K562 (cell line): ENCODE measurements at regions not wholly inside any gene's neighbourhood (a gene's known extent, or its start where the extent isn't known, plus 50 kb on each side); places are given as distances from the start of the nearest gene placed in this dataset.

Experiments used
- ATAC-seq: fragments of 200-7000 bp; cut with Tn5 transposase; 3 replicates; pipeline ENCODE4 v1.9.1; 2020; ENCODE audit warnings: moderate library complexity
- BruUV-seq: library from RNA; stranded (reverse); fragments of 400-500 nt; replicated peaks from 2 replicates; lab custom pipeline; 2021; lab: Mats Ljungman, UMichigan
- CTCF ChIA-PET: fragments of 300-600 bp; formaldehyde crosslinking; extraction: SDS; loops from one replicate; lab custom pipeline; 2021; ENCODE audit warnings: low intra/inter-chr PET ratio; lab: Yijun Ruan, JAX
- POLR2A ChIA-PET: fragments of 300-600, 350-650 bp; sonication (Branson Sonifier 250); formaldehyde crosslinking; extraction: SDS; loops from one replicate; lab custom pipeline; 2021; ENCODE audit warnings: antibody characterized with exemption, inconsistent platforms; lab: Yijun Ruan, JAX
- DNase-seq, 4 experiments: peaks; one replicate each; pipeline versions ENCODE4 v3.0.0 to v3.0.0-alpha.2; 2011 to 2018; ENCODE audit warnings: low spot score in 3 of 4, mixed read lengths in 3 of 4; ENCODE audit errors: extremely low read depth in 1 of 4
- FAIRE-seq: peaks from 2 replicates; lab custom pipeline; 2011; peaks lifted over from hg19 to GRCh38; lab: Jason Lieb, UNC
- H2AFZ ChIP-seq: 2 replicates; pipeline ENCODE4 v1.6.0; 2011; ENCODE audit warnings: low read depth, low read length, control low read depth, inconsistent platforms
- H3K27ac ChIP-seq: fragments of 200-600 bp; 3 replicates; pipeline ENCODE4 v1.8.0; 2011; ENCODE audit warnings: low read depth, mild to moderate bottlenecking, control low read depth, inconsistent platforms, low read length, moderate library complexity, mixed read lengths; ENCODE audit errors: extremely low read depth
- H3K27me3 ChIP-seq, 2 experiments: fragments of 300-600 bp in 1 of 2; 2 replicates in 1 of 2; 3 replicates in 1 of 2; pipeline versions ENCODE4 v1.6.0 to v1.8.0; 2011; ENCODE audit warnings: inconsistent platforms in 2 of 2, low read length in 2 of 2, mild to moderate bottlenecking in 1 of 2, mixed read lengths in 1 of 2, moderate library complexity in 1 of 2; ENCODE audit not compliant: control insufficient read depth in 2 of 2, insufficient read depth in 2 of 2
- H3K36me3 ChIP-seq: fragments of 300-600 bp; 3 replicates; pipeline ENCODE4 v1.8.0; 2011; ENCODE audit warnings: mild to moderate bottlenecking, low read length, inconsistent platforms; ENCODE audit not compliant: control insufficient read depth, insufficient read depth
- H3K4me1 ChIP-seq, 2 experiments: fragments of 200-600 bp in 1 of 2; replicated peaks in 1 of 2; 2 replicates in 1 of 2; 3 replicates in 1 of 2; pipeline versions ENCODE4 v1.5.1 to v1.8.0; 2011; ENCODE audit warnings: inconsistent platforms in 2 of 2, low read length in 2 of 2, mild to moderate bottlenecking in 1 of 2, mixed read lengths in 1 of 2, moderate library complexity in 1 of 2; ENCODE audit not compliant: control insufficient read depth in 2 of 2, insufficient read depth in 2 of 2
- H3K4me2 ChIP-seq: 2 replicates; pipeline ENCODE4 v1.6.1; 2011; ENCODE audit warnings: low read length, control low read depth, inconsistent platforms, mixed read lengths; ENCODE audit not compliant: insufficient read depth
- H3K4me3 ChIP-seq: fragments of 200-600 bp; sonication (generic), shearing (Covaris generic); 2 replicates; pipeline ENCODE4 v1.5.1; 2016; ENCODE audit warnings: control low read depth, inconsistent platforms
- H3K79me2 ChIP-seq: fragments of 200-600 bp; 3 replicates; pipeline ENCODE4 v1.8.0; 2011; ENCODE audit warnings: low read length, inconsistent platforms; ENCODE audit not compliant: control insufficient read depth, insufficient read depth
- H3K9ac ChIP-seq, 2 experiments: 2 replicates each; pipeline versions ENCODE4 v1.6.0 to v1.6.1; 2011; ENCODE audit warnings: low read depth in 2 of 2, low read length in 2 of 2, control low read depth in 1 of 2, inconsistent platforms in 1 of 2, mild to moderate bottlenecking in 1 of 2, mixed read lengths in 1 of 2; ENCODE audit not compliant: insufficient read depth in 1 of 2
- H3K9me1 ChIP-seq: one replicate; pipeline ENCODE4 v1.6.0; 2011; ENCODE audit warnings: inconsistent platforms, mild to moderate bottlenecking, low read length, moderate library complexity; ENCODE audit not compliant: control insufficient read depth, insufficient read depth
- H3K9me3 ChIP-seq: replicated peaks from 2 replicates; pipeline ENCODE4 v1.5.1; 2011; ENCODE audit warnings: low read depth, low read length, inconsistent platforms; ENCODE audit not compliant: control insufficient read depth, insufficient read depth
- H4K20me1 ChIP-seq: replicated peaks from 2 replicates; pipeline ENCODE4 v1.6.1; 2011; ENCODE audit warnings: low read length, inconsistent platforms, mixed read lengths; ENCODE audit not compliant: control insufficient read depth, insufficient read depth
- CBFA2T3 ChIP-seq: fragments of 450-650 bp; IDR thresholded peaks from 2 replicates; pipeline ENCODE4 v1.6.1; 2017
- ETV1 ChIP-seq: fragments of 450-650 bp; conservative IDR thresholded peaks from 2 replicates; pipeline ENCODE4 v1.6.1; 2016; ENCODE audit warnings: missing genetic modification characterization, control low read depth, low read depth, missing compliant biosample characterization
- MEIS2 ChIP-seq: fragments of 450-650 bp; IDR thresholded peaks from 2 replicates; pipeline ENCODE4 v1.6.1; 2014; ENCODE audit warnings: mild to moderate bottlenecking; ENCODE audit not compliant: partially characterized antibody
- MTA2 ChIP-seq: fragments of 450-650 bp; IDR thresholded peaks from 2 replicates; pipeline ENCODE4 v1.6.1; 2016; ENCODE audit warnings: low read depth
- PHB2 ChIP-seq: fragments of 450-650 bp; IDR thresholded peaks from 2 replicates; pipeline ENCODE4 v1.6.1; 2017; ENCODE audit warnings: low read depth
- PRPF4 ChIP-seq: fragments of 200-400 bp; formaldehyde crosslinking; IDR thresholded peaks from one replicate; pipeline ENCODE4 v1.6.1; 2017; ENCODE audit warnings: low read length, low read depth, mild to moderate bottlenecking; ENCODE audit not compliant: insufficient read depth, poor library complexity, severe bottlenecking
- SMAD2 ChIP-seq: fragments of 150-350 bp; IDR thresholded peaks from 2 replicates; pipeline ENCODE4 v1.6.1; 2014; ENCODE audit warnings: low read depth, mild to moderate bottlenecking, low read length
- TAF7 ChIP-seq: fragments of 450-650 bp; IDR thresholded peaks from 2 replicates; pipeline ENCODE4 v1.6.1; 2016; ENCODE audit warnings: missing genetic modification characterization, missing compliant biosample characterization
- WGBS: fragments of 100-300 bp; shearing (Covaris generic); methylation state at CpG from one replicate; pipeline ENCODE4 v1.1.6; 2016; ENCODE audit warnings: low coverage, mixed read lengths; ENCODE audit not compliant: insufficient coverage; ENCODE audit errors: missing lambda C conversion rate; 5-methylcytosine and 5-hydroxymethylcytosine counted together
- in situ Hi-C: fragments of 300-500 bp; cut with MboI; formaldehyde crosslinking; loops from 4 replicates; pipeline ENCODE4 v1.15.0; 2018; ENCODE audit warnings: inconsistent platforms, mixed read lengths
- intact Hi-C: fragments of 100-400 bp; cut with micrococcal nuclease; formaldehyde crosslinking; loops from 2 replicates; pipeline ENCODE4 v1.14.2; 2022
- TF ChIP-seq, protein P1 (sequence below): fragments of 250-450 bp; sonication (Bioruptor Pico); IDR thresholded peaks from 2 replicates; pipeline ENCODE4 v1.5.1; 2021; ENCODE audit warnings: mild to moderate bottlenecking
- TF ChIP-seq, protein P2 (sequence below), 2 experiments: IDR thresholded peaks; 2 replicates each; pipeline ENCODE4 v1.6.1; 2011; ENCODE audit warnings: borderline replicate concordance in 1 of 2, control low read depth in 1 of 2, low read depth in 1 of 2, low read length in 1 of 2, mild to moderate bottlenecking in 1 of 2, mixed read lengths in 1 of 2, moderate library complexity in 1 of 2; ENCODE audit not compliant: insufficient read depth in 1 of 2, insufficient read length in 1 of 2, poor library complexity in 1 of 2, severe bottlenecking in 1 of 2; ENCODE audit errors: extremely low read depth in 1 of 2

DNA sequence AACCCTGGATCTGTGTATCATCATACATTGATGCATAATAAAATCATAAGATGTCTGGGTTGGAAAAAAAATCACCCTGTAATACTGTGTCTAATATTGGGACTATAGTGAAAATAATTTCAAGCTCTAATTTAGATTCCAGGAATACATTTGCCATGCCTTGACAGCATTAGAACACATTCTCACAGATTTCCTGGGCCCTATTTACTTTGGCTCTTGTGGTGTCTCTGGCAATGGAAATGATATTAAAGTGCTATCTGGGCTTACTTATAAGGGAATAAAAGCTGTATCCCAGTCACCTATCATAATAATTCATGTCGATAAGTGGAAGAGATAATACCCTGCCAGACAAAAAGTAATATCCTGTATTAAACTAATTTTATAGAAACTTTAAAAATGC lies 472.0 kb downstream of the ZPLD1 start:
- Histone ChIP-seq H3K4me3 (no peak overlapping the region), H3K27me3 (no peaks in the 10 kb centered on the region), H3K4me2 (no peak overlapping the region), H3K4me1 (no peaks in the 10 kb centered on the region), H3K79me2 (no peaks in the 10 kb centered on the region), H3K36me3 (no peaks in the 10 kb centered on the region), H3K9me3 (no peaks in the 10 kb centered on the region), H3K9me1 (no peaks in the 10 kb centered on the region), H2AFZ (no peak overlapping the region), H3K9ac (no peak overlapping the region), H4K20me1 (no peaks in the 10 kb centered on the region), H3K27ac (no peak overlapping the region)
- 0% methylated on average over 1 of the region's 1 CpG for WGBS
- CTCF ChIA-PET: no interaction called here
- ATAC-seq (no peak), DNase-seq (no peak), FAIRE-seq (no peak)
- POLR2A ChIA-PET: no interaction called here
- BruUV-seq: no TSS peak
- intact Hi-C loops (no loop called here), in situ Hi-C loops (no loop called here)
- TF ChIP-seq TAF7 (no peak), MTA2 (no peak), CBFA2T3 (no peak), PHB2 (no peak), ETV1 (tag) (no peak), MEIS2 (no peak), PRPF4 (no peak), SMAD2 (no peak)
- TF ChIP-seq, protein P1, sequence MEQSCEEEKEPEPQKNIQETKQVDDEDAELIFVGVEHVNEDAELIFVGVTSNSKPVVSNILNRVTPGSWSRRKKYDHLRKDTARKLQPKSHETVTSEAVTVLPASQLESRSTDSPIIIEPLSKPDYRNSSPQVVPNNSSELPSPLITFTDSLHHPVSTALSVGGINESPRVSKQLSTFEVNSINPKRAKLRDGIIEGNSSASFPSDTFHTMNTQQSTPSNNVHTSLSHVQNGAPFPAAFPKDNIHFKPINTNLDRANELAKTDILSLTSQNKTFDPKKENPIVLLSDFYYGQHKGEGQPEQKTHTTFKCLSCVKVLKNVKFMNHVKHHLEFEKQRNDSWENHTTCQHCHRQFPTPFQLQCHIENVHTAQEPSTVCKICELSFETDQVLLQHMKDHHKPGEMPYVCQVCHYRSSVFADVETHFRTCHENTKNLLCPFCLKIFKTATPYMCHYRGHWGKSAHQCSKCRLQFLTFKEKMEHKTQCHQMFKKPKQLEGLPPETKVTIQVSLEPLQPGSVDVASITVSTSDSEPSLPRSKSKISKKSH (CRISPR knock-in tag): no peak
- TF ChIP-seq, protein P2, sequence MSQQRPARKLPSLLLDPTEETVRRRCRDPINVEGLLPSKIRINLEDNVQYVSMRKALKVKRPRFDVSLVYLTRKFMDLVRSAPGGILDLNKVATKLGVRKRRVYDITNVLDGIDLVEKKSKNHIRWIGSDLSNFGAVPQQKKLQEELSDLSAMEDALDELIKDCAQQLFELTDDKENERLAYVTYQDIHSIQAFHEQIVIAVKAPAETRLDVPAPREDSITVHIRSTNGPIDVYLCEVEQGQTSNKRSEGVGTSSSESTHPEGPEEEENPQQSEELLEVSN (IDR thresholded peaks at IDR 0.05; ENCODE audit: borderline replicate concordance in 1 of 2, extremely low read depth in 1 of 2, insufficient read depth in 1 of 2, insufficient read length in 1 of 2, low read depth in 1 of 2, low read length in 1 of 2, poor library complexity in 1 of 2, severe bottlenecking in 1 of 2): no peak
